ENCODE measurements at regions not wholly inside any gene's neighbourhood (a gene's known extent, or its start where the extent isn't known, plus 50 kb on each side); places are given as distances from the start of the nearest gene placed in this dataset.

GRCh38 chr5:92944337-92944736 lies 636.7 kb downstream of the NR2F1-AS1 start:
- no peaks in the 10 kb centered on the region for H3K9me2 ChIP-seq (ENCODE audit: insufficient read depth, low read length)
- TF ChIP-seq CTCF (IDR thresholded peaks at IDR 0.05; ENCODE audit: poor library complexity, severe bottlenecking): no peak
- TF ChIP-seq REST (IDR thresholded peaks at IDR 0.05; ENCODE audit: borderline replicate concordance): no peak
- TF ChIP-seq RAD21 (conservative IDR thresholded peaks at IDR 0.05): no peak
- TF ChIP-seq EP300 (conservative IDR thresholded peaks at IDR 0.05; ENCODE audit: poor library complexity, severe bottlenecking): no peak
- no peak for TF ChIP-seq POLR2AphosphoS5 (IDR thresholded peaks at IDR 0.05)
- no peak for TF ChIP-seq MXI1 (conservative IDR thresholded peaks at IDR 0.05; ENCODE audit: poor library complexity, severe bottlenecking)
- no peak for TF ChIP-seq TAF1 (IDR thresholded peaks at IDR 0.05; ENCODE audit: low read depth)
- TF ChIP-seq SMC3 (conservative IDR thresholded peaks at IDR 0.05; ENCODE audit: poor library complexity): no peak
- TF ChIP-seq EZH2 (IDR thresholded peaks at IDR 0.05; ENCODE audit: borderline replicate concordance, insufficient read depth, low read length, poor library complexity, severe bottlenecking): no peak
- H3K36me3 ChIP-seq (ENCODE audit: insufficient read depth, low read length): no peaks in the 10 kb centered on the region
- H3K9ac ChIP-seq (ENCODE audit: low read length): no peak overlapping the region
- H4K20me1 ChIP-seq (ENCODE audit: insufficient read depth): no peaks in the 10 kb centered on the region
- H3F3A ChIP-seq (ENCODE audit: insufficient read depth, low read length, poor library complexity, severe bottlenecking): no peaks in the 10 kb centered on the region
- no peaks in the 10 kb centered on the region for H3K9me3 ChIP-seq (ENCODE audit: low read length)
- no peaks in the 10 kb centered on the region for H3K27me3 ChIP-seq (ENCODE audit: insufficient read depth, low read depth, low read length)
- no peaks in the 10 kb centered on the region for H3K79me2 ChIP-seq (replicated peaks; ENCODE audit: insufficient read depth, low read length)
- H3K4me2 ChIP-seq (ENCODE audit: low read length): no peak overlapping the region
- H3K27ac ChIP-seq (ENCODE audit: low read length): no peak overlapping the region
- H2AFZ ChIP-seq (ENCODE audit: low read depth, low read length): no peak overlapping the region
- no peak overlapping the region for H3K4me3 ChIP-seq (ENCODE audit: low read length)

DNA sequence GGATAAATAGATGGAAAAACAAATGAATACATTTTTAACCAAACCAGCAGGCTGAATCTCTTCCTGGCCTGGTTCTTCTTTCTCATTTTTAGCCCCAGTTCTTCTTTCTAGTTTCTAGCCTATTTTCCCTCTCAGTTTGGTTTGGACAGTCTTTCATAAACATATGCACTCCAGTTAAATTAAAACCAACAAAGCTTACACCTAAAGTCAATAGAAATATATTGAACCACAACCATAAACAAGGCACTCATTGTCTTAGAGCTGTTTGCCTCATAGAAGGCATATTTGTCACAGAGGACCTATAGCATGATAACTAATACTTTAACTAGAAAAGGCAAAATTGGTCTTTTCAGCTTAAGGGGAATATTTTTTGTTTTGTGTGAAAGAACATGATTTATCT lies 638.3 kb downstream of the NR2F1-AS1 start:
- no peak overlapping the region for H3K4me3 ChIP-seq (ENCODE audit: low read length)
- no peaks in the 10 kb centered on the region for H3K36me3 ChIP-seq (ENCODE audit: insufficient read depth, low read length)
- no peak overlapping the region for H3K27ac ChIP-seq (ENCODE audit: low read length)
- no peak overlapping the region for H3K9ac ChIP-seq (ENCODE audit: low read length)
- H3K9me3 ChIP-seq (ENCODE audit: low read length): no peaks in the 10 kb centered on the region
- no peaks in the 10 kb centered on the region for H3F3A ChIP-seq (ENCODE audit: insufficient read depth, low read length, poor library complexity, severe bottlenecking)
- H3K27me3 ChIP-seq (ENCODE audit: insufficient read depth, low read depth, low read length): no peaks in the 10 kb centered on the region
- no peak overlapping the region for H2AFZ ChIP-seq (ENCODE audit: low read depth, low read length)
- H3K79me2 ChIP-seq (replicated peaks; ENCODE audit: insufficient read depth, low read length): no peaks in the 10 kb centered on the region
- no peaks in the 10 kb centered on the region for H4K20me1 ChIP-seq (ENCODE audit: insufficient read depth)
- no peaks in the 10 kb centered on the region for H3K9me2 ChIP-seq (ENCODE audit: insufficient read depth, low read length)
- no peak overlapping the region for H3K4me2 ChIP-seq (ENCODE audit: low read length)
- no peak for TF ChIP-seq EZH2 (IDR thresholded peaks at IDR 0.05; ENCODE audit: borderline replicate concordance, insufficient read depth, low read length, poor library complexity, severe bottlenecking)
- no peak for TF ChIP-seq POLR2AphosphoS5 (IDR thresholded peaks at IDR 0.05)
- TF ChIP-seq MXI1 (conservative IDR thresholded peaks at IDR 0.05; ENCODE audit: poor library complexity, severe bottlenecking): no peak
- TF ChIP-seq TAF1 (IDR thresholded peaks at IDR 0.05; ENCODE audit: low read depth): no peak
- TF ChIP-seq CTCF (IDR thresholded peaks at IDR 0.05; ENCODE audit: poor library complexity, severe bottlenecking): no peak
- no peak for TF ChIP-seq EP300 (conservative IDR thresholded peaks at IDR 0.05; ENCODE audit: poor library complexity, severe bottlenecking)
- TF ChIP-seq RAD21 (conservative IDR thresholded peaks at IDR 0.05): no peak
- no peak for TF ChIP-seq SMC3 (conservative IDR thresholded peaks at IDR 0.05; ENCODE audit: poor library complexity)
- no peak for TF ChIP-seq REST (IDR thresholded peaks at IDR 0.05; ENCODE audit: borderline replicate concordance)
